SK-N-SH (cell line): ENCODE measurements at regions not wholly inside any gene's neighbourhood (a gene's known extent, or its start where the extent isn't known, plus 50 kb on each side); places are given as distances from the start of the nearest gene placed in this dataset.

Experiments used
- CHD2 ChIP-seq: fragments of 150-350 bp; IDR thresholded peaks from 2 replicates; pipeline ENCODE4 v1.6.1; 2018; ENCODE audit warnings: low read length; ENCODE audit not compliant: partially characterized antibody
- EP300 ChIP-seq, 2 experiments: IDR thresholded peaks; 2 replicates each; pipeline versions ENCODE4 v1.4.0 to v1.6.1; 2012; ENCODE audit warnings: borderline replicate concordance in 1 of 2, low read depth in 1 of 2, low read length in 1 of 2
- FOSL2 ChIP-seq: IDR thresholded peaks from 2 replicates; pipeline ENCODE4 v1.4.0; 2012; ENCODE audit warnings: low read depth, mild to moderate bottlenecking, moderate library complexity, borderline replicate concordance
- RFX5 ChIP-seq: IDR thresholded peaks from 2 replicates; pipeline ENCODE4 v1.6.1; 2012; ENCODE audit warnings: mild to moderate bottlenecking, improper control_type of control experiment, low read length
- TAF1 ChIP-seq: IDR thresholded peaks from 2 replicates; pipeline ENCODE4 v1.6.1; 2012; ENCODE audit warnings: low read depth, mild to moderate bottlenecking, low read length, moderate library complexity, borderline replicate concordance
- TF ChIP-seq, protein P1 (sequence below): fragments of 200-600 bp; sonication (generic); IDR thresholded peaks from 2 replicates; pipeline ENCODE4 v1.6.1; 2017; ENCODE audit warnings: antibody characterized with exemption, mild to moderate bottlenecking, moderate library complexity
- TF ChIP-seq, protein P2 (sequence below): IDR thresholded peaks from 2 replicates; pipeline ENCODE4 v1.4.0; 2012; ENCODE audit warnings: low read depth, borderline replicate concordance

DNA sequence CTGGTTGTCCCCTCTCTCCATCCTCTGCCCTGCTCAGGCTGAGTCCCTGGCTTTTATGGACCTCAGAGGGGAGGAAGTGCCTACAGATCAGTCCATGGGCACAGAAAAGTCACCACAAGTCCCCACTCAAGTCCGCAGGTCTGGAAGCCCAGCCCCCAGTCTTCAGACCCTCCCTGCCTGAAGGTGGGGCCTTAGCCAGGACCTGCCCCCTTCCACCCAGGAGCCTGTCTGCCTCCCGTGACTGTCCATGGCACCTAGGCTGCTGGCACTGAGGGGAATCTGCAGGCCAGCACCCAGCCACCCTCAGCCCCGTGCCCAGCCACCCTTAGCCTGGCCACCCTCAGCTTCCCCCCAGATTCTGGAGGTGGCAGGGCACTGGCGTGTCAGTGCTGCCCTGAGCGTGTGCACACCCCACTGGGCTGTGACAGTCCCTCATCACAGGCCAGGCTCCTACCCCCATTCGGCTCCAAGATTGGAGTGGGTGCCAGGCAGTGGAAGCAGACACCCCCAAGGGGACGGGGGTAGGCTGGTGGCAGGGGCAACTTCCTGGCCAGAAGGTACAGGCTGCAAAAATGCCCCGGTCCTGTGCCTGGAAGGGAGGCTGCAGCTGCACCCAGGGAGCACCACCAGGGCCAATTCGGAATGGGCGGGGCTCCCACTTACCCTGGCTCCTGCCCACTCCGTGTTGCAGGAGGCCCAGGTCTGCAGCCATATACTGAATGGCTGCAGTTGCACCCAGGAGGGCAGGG lies 154.7 kb upstream of the RMP24 start:
- TF ChIP-seq, protein P1, sequence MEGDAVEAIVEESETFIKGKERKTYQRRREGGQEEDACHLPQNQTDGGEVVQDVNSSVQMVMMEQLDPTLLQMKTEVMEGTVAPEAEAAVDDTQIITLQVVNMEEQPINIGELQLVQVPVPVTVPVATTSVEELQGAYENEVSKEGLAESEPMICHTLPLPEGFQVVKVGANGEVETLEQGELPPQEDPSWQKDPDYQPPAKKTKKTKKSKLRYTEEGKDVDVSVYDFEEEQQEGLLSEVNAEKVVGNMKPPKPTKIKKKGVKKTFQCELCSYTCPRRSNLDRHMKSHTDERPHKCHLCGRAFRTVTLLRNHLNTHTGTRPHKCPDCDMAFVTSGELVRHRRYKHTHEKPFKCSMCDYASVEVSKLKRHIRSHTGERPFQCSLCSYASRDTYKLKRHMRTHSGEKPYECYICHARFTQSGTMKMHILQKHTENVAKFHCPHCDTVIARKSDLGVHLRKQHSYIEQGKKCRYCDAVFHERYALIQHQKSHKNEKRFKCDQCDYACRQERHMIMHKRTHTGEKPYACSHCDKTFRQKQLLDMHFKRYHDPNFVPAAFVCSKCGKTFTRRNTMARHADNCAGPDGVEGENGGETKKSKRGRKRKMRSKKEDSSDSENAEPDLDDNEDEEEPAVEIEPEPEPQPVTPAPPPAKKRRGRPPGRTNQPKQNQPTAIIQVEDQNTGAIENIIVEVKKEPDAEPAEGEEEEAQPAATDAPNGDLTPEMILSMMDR = no peak
- no peak for TF ChIP-seq CHD2
- TF ChIP-seq, protein P2, sequence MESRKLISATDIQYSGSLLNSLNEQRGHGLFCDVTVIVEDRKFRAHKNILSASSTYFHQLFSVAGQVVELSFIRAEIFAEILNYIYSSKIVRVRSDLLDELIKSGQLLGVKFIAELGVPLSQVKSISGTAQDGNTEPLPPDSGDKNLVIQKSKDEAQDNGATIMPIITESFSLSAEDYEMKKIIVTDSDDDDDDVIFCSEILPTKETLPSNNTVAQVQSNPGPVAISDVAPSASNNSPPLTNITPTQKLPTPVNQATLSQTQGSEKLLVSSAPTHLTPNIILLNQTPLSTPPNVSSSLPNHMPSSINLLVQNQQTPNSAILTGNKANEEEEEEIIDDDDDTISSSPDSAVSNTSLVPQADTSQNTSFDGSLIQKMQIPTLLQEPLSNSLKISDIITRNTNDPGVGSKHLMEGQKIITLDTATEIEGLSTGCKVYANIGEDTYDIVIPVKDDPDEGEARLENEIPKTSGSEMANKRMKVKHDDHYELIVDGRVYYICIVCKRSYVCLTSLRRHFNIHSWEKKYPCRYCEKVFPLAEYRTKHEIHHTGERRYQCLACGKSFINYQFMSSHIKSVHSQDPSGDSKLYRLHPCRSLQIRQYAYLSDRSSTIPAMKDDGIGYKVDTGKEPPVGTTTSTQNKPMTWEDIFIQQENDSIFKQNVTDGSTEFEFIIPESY = no peak
- no peak for TF ChIP-seq TAF1
- no peak for TF ChIP-seq RFX5
- TF ChIP-seq EP300 (IDR thresholded peaks at IDR 0.05; ENCODE audit: borderline replicate concordance in 1 of 2, low read depth in 1 of 2, low read length in 1 of 2) = no peak
- TF ChIP-seq FOSL2 = no peak
